ENCODE measurements at regions not wholly inside any gene's neighbourhood (a gene's known extent, or its start where the extent isn't known, plus 50 kb on each side); places are given as distances from the start of the nearest gene placed in this dataset.

DNA sequence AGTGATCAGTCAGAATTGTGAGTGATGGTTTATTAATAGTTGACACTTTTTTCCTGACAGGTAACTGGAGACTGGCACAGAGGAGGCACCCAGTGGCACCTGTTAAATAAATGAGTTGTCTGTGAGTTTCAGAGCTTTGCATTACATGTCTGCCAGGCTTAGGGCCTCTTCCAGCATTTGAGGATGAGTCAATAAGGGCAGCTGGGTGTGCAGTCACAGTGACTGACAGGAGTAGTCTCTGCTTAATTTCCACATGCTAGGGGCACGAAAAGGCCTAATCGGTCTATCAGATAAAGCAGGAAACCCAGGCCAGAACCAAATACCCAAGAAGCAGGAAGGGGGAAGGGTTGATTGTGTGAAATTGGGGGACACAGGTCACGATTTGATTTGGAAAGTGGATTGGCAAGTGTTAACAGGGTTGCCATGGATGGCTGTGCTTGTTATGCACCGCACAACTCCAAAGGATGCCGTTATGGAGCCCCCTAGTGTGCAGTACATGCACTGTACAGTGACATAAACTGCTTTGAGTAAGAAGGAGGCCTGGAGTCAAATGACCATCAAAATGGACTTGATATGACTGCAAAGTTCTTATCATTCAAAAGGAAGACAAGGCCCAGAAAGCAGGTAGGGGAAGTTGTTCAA, 111.9 kb upstream of the GGTLC1 start:
- DNase-seq = peak; percentile 25

DNA sequence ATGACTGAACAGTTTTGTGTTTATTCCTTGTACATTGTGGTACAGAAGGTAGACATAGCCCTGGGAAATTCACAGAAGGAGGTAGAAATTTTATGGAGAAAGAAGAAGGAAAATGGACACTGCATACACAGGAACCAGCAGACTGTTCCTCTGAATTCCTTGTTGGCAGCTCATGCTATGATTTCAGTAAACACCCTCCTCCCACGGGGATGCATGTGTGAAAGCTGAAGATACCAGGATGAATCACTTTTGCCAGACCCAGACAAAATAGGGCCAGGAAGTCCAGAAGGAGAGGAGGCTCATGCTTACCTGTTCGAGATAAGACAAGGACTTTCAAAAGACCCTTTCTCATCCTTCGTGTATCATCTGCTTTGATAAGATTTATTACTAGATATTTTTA, 110.3 kb upstream of the GGTLC1 start:
- DNase-seq = no peak

GRCh38 chr20:24097506-24098245, 109.1 kb upstream of the GGTLC1 start:
- DNase-seq = no peak

DNA sequence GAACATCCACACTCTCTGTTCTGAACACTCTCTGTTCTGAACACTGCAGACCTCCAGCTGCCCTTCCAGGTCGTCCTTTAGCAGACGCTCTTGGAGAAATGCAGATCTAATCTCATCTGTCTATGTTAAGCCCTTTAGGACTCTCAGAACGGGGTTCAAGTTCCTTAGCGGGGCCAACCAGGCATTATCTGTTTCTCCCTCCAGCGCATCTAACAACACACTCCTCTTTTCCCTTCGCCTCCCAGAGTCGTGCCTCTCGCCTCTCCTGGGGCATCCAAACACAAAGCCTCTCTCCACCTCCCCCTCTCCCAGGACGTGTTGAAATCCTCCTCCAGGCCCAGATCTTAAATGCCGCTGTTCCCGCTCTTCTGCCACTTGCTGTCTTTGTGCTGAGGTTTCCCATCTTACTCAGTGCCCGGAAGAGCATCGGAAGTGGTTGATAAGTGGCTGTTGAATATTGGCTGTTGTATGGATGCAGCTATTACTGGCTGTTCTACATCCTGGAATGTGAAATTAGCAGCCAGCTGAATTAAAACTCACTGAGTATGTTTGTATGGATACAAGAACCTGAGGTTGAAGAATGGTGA, 108.4 kb upstream of the GGTLC1 start:
- DNase-seq = no peak

GRCh38 chr20:24096264-24096663, 107.7 kb upstream of the GGTLC1 start:
- DNase-seq = no peak

DNA sequence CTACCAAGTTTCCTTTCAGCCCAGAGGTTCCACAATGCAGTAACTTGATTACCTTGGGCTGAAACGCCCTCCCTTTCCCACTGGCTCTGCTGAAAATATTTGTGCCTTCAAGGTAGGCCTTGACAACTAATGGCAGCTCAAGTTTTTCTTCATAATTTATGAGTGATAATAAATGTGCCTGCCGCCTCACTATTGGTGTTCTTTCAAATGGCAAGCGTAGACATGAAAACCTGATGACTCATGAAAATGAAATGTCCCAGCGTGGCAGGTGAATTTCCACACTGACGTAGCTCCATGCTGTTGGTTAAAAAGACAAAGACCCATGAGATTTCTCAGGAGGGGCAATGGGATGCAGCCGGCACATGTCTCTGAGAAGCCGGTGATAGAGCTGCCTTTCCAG, 107.2 kb upstream of the GGTLC1 start:
- DNase-seq = no peak

DNA sequence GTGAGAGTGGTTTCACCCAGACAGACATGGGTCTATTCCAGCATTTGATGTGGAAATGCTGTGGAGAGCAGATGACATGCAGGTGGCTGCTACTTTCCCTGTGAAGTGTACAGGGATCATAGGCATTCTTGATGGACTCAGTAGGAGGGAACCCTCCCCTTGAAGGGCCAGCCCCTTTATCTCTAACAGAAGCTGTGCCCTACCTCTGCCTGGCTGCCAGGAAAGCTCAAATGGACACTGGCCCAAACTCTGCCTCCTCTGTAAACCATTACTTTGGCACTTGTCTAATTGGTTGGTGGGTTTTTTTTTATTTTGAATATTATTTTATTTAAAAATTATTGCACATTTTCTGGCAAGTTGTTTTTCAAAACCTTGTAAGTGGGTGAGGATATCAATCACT, 106.7 kb upstream of the GGTLC1 start:
- no peak for DNase-seq

DNA sequence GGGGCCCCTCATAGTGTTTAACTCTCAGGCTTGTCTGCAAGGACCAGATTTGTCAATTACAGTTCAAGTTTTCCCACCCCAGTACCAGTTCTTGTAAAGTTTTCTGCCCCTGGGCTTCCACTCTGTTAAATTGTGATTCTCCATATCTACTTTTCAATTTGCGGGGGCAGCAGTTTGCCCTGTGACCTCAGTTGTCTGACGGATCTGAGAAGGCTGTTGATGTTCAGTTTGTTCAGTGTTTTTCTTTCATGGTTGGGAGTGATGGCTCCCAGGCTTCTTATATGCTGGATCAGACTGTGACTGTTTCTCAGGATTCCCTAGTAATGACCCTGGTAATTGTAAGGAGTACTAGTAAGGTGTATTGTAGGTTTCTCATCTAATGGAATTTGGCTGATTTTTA, 101.0 kb upstream of the GGTLC1 start:
- no peak for DNase-seq

DNA sequence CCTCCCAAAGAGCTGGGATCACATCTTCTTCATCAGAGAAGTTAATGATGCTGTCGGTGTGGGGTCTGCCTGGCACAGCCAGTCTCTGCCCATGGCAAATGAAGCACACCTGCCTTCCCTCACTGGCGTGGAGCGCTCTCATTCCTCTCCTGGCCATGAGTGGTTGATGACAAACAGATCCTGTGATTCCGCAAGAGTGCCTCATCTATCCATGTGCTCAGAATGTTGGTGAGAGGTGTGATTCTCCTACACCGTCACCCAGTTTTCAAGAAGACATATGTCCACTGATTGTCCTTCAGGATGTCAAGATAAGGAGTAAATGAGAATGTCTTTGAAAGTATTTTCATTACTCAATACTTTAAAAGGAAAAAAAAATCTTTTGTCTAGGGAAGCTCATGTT, 97.5 kb upstream of the GGTLC1 start:
- DNase-seq = no peak

GRCh38 chr20:24084281-24084680, 95.7 kb upstream of the GGTLC1 start:
- DNase-seq = no peak

DNA sequence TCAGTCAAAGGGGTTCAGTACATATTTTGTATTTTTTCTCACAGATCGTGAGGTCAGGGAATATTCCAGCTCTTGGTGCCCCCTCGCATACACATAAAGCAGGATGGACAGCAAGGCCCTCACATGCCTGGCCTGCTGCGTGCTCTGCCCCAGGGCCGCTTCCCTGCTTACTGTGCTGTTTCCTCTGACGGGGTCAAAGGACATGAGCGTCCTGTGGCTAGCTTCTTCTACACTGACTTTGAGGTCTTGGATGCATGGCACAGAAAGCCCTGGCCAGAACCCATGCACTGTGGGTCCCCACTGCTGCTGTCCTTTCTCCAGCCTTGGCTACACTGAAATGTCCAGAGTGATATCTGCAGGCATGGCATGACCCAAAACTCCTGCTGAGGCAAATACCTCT, 92.5 kb upstream of the GGTLC1 start:
- no peak for DNase-seq

GRCh38 chr20:24079661-24080412, 91.3 kb upstream of the GGTLC1 start:
- no peak for DNase-seq

DNA sequence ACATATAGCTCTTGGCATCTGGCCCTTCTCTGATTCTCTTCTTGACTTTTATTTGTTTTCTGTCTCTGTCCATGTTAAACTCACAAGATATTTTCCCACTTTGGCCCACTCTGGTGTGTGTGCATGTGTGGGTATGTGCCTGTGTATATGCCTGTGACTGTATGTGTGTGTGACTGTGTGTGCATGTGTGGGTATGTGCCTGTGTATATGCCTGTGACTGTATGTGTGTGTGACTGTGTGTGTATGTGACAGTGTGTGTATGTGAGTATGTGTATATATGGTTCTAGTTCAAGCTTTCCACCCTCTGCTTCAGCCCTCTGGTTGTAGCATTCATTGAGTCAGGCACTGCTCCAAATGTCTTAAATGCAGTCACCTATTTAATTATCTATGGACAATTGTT, 88.6 kb upstream of the GGTLC1 start:
- no peak for DNase-seq

- DNase-seq = no peak
Measured at GRCh38 chr20:24070679-24071078, 82.1 kb upstream of the GGTLC1 start.

DNA sequence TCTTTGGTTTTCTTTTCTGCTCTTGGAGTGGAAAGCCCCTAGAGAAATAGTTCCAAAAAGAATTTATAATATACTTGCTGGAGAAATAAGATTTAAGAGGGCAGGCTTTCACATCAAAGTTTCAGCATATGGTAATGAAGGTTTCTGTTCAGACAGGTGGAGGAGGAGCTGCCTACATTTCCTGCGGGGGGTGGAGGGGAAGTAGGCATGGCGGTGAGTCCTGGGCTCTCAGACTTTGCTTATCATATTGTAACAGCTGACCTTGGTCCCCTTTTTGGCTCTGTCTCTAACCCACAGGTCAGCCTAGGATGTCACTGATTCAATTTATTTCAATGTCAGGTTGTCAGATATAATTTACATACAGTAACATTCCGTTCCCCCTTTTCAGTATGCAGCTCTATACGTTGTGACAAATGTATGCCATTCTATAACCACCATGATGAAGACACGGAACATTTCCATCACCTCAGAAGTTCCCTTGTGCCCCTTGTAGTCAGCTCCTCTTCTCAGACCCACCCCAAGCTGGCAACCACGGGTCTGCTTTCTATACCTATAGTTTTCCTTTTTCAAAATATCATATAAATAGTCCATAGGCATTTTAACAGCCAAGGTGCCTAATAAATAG, 77.6 kb upstream of the GGTLC1 start:
- DNase-seq = no peak

- DNase-seq = no peak
Measured at GRCh38 chr20:24064915-24065314, 76.3 kb upstream of the GGTLC1 start.

DNA sequence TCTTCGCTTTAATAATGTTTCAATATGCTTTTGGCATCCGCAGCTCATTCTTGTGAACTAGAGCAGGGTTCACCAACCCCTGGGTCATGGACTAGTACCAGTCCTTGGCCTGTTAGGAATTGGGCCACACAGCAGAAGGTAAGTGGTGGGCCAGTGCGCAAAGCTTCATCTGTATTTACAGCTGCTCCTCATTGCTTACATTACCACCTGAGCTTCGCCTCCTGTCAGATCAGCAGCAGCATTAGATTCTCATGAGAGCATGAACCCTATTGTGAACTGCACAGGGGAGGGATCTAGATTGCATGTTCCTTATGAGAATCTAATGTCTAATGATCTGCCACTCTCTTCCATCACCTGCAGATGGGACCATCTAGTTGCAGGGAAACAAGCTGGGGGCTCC, 75.5 kb upstream of the GGTLC1 start:
- DNase-seq = no peak

- no peak for DNase-seq
Measured at GRCh38 chr20:24063100-24063499, 74.5 kb upstream of the GGTLC1 start.

DNA sequence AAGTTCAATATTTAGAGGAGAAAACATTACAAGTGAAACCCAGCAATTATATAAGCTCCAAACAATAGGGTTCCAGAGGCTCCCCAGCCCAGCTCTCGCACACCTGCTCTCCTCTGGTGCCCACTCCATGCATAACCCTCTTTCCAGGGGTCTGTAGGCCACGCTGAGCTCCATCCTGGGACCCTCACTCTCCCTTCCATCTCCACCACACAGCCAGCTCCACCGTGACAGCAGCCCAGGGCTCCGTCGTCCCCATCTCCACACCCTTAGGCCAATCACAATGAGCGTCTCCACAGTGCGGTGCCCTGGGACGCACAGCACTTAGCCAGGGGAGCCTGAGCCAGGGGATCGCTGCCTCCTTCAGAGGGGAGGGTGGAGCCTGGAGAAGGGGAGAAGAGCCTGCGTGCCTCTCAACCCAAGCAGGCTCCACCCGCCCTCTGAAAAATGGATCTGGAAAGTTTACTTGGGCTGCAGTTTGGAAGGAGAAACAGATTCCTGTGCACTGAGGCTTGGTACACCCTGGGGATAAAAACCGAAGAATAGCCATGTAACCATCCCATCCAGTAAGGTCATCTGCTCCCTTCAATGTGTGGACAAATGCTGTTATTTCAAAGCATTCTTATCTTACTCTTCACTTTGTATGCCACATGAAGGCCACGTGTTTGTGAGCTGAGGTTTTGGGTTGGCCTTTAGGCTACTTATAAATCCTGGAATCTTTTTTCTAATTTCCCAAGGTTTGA, 72.4 kb upstream of the GGTLC1 start:
- no peak for DNase-seq

DNA sequence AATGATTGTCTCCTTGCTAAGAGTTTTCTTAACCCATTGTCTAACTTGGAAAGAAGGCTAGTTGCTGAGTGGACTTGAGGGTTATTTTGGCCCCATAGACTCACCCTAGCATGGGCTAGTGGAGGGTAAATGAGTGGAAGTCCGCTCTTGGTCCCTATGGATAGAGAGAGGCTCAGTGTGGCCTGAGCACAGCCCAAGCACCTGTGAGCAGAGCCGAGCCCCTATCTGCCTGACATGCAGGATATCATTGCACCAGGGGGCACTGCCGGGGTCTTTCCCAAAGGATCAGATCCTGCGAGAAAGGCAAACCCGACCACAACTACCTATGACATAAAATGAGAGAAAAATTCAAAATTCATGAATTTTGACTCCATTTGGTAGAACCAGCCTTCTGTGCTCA, 70.6 kb upstream of the GGTLC1 start:
- no peak for DNase-seq

DNA sequence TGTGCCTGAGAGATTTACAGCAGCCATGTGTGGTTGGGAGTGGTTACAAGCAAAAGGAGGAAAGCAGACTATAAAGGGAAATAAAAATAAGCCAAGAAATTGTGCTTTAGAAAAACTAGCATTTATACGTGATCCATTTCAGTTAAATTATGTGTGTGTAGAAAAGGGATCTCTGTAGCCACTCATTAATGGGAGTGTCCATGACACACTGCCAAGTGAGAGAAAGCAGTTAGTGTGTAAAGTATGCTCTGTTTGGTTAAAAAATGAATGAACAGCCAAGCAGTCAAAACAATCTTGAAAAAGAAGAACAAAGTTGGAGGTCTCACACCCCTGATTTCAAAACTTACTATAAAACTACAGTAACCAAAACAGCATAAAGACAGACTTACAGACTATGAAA, 67.9 kb upstream of the GGTLC1 start:
- DNase-seq = no peak

GRCh38 chr20:24052599-24053275, 64.2 kb upstream of the GGTLC1 start:
- DNase-seq = no peak
